IMR-90 (cell line): ENCODE measurements at regions not wholly inside any gene's neighbourhood (a gene's known extent, or its start where the extent isn't known, plus 50 kb on each side); places are given as distances from the start of the nearest gene placed in this dataset.

Experiments
- BHLHE40 ChIP-seq: fragments of 150-350 bp; IDR thresholded peaks from 2 replicates; pipeline ENCODE4 v1.6.1; 2016; ENCODE audit warnings: mild to moderate bottlenecking, low read depth, low read length
- MXI1 ChIP-seq: IDR thresholded peaks from 2 replicates; pipeline ENCODE4 v1.6.1; 2012; ENCODE audit warnings: low read depth, mild to moderate bottlenecking, low read length, moderate library complexity, borderline replicate concordance
- NFE2L2 ChIP-seq: fragments of 150-350 bp; IDR thresholded peaks from 2 replicates; pipeline ENCODE4 v1.6.1; 2016; ENCODE audit warnings: low read depth, mild to moderate bottlenecking, low read length
- POLR2A ChIP-seq: IDR thresholded peaks from 2 replicates; pipeline ENCODE4 v1.6.1; 2012; ENCODE audit warnings: mild to moderate bottlenecking, low read depth, low read length
- RCOR1 ChIP-seq: IDR thresholded peaks from 2 replicates; pipeline ENCODE4 v1.6.1; 2012; ENCODE audit warnings: mild to moderate bottlenecking, low read length, improper control_type of control experiment; ENCODE audit not compliant: insufficient replicate concordance
- SMC3 ChIP-seq: fragments of 150-350 bp; IDR thresholded peaks from 2 replicates; pipeline ENCODE4 v1.6.1; 2016; ENCODE audit warnings: low read depth, mild to moderate bottlenecking, antibody characterized with exemption, low read length, moderate library complexity
- TF ChIP-seq, protein P1 (sequence below): conservative IDR thresholded peaks from 2 replicates; pipeline ENCODE4 v1.5.1; 2012; ENCODE audit warnings: mild to moderate bottlenecking, low read depth, low read length, improper control_type of control experiment
- TF ChIP-seq, protein P2 (sequence below): fragments of 150-350 bp; IDR thresholded peaks from 2 replicates; pipeline ENCODE4 v1.6.1; 2017; ENCODE audit warnings: mild to moderate bottlenecking, antibody characterized with exemption, low read length, low read depth

DNA sequence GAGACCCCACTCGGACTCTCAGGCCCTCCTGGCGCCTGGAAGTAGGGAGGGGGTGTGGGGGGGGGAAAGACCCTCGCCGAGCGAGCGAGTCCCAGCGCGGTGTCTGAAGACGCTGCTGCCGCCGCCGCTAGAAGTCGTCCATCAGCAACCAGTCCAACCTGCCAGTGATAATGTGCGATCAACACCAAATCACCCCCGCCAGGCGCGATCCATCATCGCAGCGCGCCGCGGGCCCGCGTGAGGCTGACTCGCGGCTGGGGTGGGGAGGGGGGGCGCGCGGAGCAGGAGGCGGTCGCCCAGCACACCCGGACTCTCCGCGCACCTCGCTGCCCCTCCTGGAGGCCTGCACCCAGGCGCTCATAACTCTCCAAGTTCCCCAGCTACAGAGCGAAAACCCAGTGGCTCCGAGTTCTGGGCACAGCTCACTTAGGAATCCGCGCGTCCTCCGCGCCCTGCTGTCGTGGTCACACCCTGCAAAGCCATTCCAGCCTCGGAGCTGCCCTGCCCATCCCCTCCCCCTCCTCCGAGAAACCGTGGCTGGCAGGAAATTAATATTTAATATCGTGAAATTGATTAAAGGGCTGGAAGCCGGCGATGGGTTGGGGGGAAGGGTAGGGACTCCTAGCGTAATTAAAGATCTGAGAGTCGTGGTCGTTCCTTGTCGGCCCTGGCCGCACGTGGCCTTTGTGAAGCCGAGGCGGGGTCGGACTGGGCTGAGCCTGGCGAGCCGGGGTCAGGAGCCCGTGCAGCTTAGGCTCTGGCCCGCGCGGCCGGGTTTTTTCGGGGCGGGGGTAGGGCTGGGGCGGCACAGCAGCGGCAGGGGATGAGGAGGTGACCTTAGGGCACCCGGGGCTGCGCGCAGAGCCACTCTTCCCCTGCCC is 58.1 kb upstream of the BCOR start:
- TF ChIP-seq BHLHE40 (no peak), POLR2A (no peak), NFE2L2 (no peak), MXI1 (no peak), SMC3 (no peak), RCOR1 (no peak)
- TF ChIP-seq, protein P1, sequence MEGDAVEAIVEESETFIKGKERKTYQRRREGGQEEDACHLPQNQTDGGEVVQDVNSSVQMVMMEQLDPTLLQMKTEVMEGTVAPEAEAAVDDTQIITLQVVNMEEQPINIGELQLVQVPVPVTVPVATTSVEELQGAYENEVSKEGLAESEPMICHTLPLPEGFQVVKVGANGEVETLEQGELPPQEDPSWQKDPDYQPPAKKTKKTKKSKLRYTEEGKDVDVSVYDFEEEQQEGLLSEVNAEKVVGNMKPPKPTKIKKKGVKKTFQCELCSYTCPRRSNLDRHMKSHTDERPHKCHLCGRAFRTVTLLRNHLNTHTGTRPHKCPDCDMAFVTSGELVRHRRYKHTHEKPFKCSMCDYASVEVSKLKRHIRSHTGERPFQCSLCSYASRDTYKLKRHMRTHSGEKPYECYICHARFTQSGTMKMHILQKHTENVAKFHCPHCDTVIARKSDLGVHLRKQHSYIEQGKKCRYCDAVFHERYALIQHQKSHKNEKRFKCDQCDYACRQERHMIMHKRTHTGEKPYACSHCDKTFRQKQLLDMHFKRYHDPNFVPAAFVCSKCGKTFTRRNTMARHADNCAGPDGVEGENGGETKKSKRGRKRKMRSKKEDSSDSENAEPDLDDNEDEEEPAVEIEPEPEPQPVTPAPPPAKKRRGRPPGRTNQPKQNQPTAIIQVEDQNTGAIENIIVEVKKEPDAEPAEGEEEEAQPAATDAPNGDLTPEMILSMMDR: no peak
- TF ChIP-seq, protein P2, sequence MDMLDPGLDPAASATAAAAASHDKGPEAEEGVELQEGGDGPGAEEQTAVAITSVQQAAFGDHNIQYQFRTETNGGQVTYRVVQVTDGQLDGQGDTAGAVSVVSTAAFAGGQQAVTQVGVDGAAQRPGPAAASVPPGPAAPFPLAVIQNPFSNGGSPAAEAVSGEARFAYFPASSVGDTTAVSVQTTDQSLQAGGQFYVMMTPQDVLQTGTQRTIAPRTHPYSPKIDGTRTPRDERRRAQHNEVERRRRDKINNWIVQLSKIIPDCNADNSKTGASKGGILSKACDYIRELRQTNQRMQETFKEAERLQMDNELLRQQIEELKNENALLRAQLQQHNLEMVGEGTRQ: no peak
